ENCODE measurements at regions not wholly inside any gene's neighbourhood (a gene's known extent, or its start where the extent isn't known, plus 50 kb on each side); places are given as distances from the start of the nearest gene placed in this dataset.
A peak's percentile ranks its signal among the peaks of the same experiment; 100 is the strongest.

DNA sequence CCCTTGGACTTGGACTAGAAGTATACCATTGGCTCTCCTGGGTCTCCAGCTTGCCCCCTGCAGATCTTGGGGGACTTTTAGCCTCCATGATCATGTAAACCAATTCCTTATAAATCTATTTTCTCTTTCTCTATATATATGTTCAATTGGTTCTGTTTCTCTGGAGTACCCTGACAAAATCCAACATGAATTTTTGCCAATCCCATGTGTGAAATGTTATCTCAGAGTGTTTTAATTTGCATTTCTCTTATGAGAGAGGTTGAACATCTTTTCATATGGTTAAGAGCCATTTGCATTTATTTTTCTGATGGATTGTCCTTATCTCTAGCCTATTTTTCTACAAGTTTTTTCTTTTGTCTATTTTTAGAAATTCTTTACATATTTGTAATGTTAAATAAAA lies 131.7 kb upstream of the NEO1 start:
- Histone ChIP-seq H3K4me1 (no peaks in the 10 kb centered on the region), H3K4me3 (no peak overlapping the region), H3K27ac (replicated peaks in 1 of 4) (no peak overlapping the region), H3K9me3 (no peaks in the 10 kb centered on the region), H3K36me3 (no peaks in the 10 kb centered on the region), H3K27me3 (no peaks in the 10 kb centered on the region)
- DNase-seq (ENCODE audit: extremely low spot score) = no peak
- intact Hi-C loops (cut with DNase I) = no loop called here
- TF ChIP-seq EP300 (IDR thresholded peaks at IDR 0.05) (no peak), POLR2AphosphoS5 (IDR thresholded peaks at IDR 0.05) (no peak), POLR2A (IDR thresholded peaks at IDR 0.05; ENCODE audit: low read depth) (no peak)
- TF ChIP-seq, protein P1, sequence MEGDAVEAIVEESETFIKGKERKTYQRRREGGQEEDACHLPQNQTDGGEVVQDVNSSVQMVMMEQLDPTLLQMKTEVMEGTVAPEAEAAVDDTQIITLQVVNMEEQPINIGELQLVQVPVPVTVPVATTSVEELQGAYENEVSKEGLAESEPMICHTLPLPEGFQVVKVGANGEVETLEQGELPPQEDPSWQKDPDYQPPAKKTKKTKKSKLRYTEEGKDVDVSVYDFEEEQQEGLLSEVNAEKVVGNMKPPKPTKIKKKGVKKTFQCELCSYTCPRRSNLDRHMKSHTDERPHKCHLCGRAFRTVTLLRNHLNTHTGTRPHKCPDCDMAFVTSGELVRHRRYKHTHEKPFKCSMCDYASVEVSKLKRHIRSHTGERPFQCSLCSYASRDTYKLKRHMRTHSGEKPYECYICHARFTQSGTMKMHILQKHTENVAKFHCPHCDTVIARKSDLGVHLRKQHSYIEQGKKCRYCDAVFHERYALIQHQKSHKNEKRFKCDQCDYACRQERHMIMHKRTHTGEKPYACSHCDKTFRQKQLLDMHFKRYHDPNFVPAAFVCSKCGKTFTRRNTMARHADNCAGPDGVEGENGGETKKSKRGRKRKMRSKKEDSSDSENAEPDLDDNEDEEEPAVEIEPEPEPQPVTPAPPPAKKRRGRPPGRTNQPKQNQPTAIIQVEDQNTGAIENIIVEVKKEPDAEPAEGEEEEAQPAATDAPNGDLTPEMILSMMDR (IDR thresholded peaks at IDR 0.05) = no peak

- no peak overlapping the region for H3K27ac ChIP-seq (replicated peaks in 1 of 4)
- TF ChIP-seq POLR2AphosphoS5 (IDR thresholded peaks at IDR 0.05) = no peak
- TF ChIP-seq, protein P1 (IDR thresholded peaks at IDR 0.05) = no peak
- no peak for TF ChIP-seq POLR2A (IDR thresholded peaks at IDR 0.05; ENCODE audit: low read depth)
- TF ChIP-seq EP300 (IDR thresholded peaks at IDR 0.05) = no peak
Measured at GRCh38 chr15:72919936-72920465, 132.3 kb upstream of the NEO1 start.

DNA sequence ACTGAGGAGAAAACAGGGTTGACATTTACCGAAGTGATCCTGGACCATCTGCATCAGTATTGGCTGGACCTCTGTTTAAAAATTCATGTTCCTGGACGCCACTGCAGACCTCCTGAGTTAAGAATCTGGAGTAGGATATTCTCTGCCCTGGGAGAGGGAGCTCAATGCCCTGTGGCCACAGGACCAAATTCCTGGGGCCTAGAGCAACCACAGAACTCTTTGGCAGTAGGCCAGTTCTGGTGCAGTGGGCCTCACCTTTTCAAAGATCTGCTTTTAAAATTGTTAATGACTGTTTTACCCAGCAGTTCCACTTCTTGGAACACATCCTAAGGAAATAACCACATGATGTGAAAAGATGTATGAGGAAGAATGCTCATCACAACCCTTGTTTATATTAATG lies 133.3 kb upstream of the ADPGK start:
- Histone ChIP-seq H3K4me1 (no peaks in the 10 kb centered on the region), H3K9me3 (no peaks in the 10 kb centered on the region), H3K27ac (replicated peaks in 1 of 4) (no peak overlapping the region), H3K27me3 (no peaks in the 10 kb centered on the region), H3K4me3 (no peak overlapping the region), H3K36me3 (no peaks in the 10 kb centered on the region)
- no peak for DNase-seq (ENCODE audit: extremely low spot score)
- no peak for TF ChIP-seq POLR2A (IDR thresholded peaks at IDR 0.05; ENCODE audit: low read depth)
- TF ChIP-seq POLR2AphosphoS5 (IDR thresholded peaks at IDR 0.05) = no peak
- TF ChIP-seq, protein P1 (IDR thresholded peaks at IDR 0.05) = no peak
- TF ChIP-seq EP300 (IDR thresholded peaks at IDR 0.05) = no peak
- intact Hi-C loops (cut with DNase I) = no loop called here
- 79% methylated on average over 2 of the region's 2 CpGs for WGBS

More at GRCh38 chr15:72919936-72920465, 132.3 kb upstream of the NEO1 start:
- intact Hi-C loops (cut with DNase I) = no loop called here
- Histone ChIP-seq H3K27me3 (no peaks in the 10 kb centered on the region), H3K9me3 (no peaks in the 10 kb centered on the region), H3K36me3 (no peaks in the 10 kb centered on the region), H3K4me1 (no peaks in the 10 kb centered on the region), H3K4me3 (no peak overlapping the region)
- WGBS = 86% methylated on average over 5 of the region's 5 CpGs
- no peak for DNase-seq (ENCODE audit: extremely low spot score)

DNA sequence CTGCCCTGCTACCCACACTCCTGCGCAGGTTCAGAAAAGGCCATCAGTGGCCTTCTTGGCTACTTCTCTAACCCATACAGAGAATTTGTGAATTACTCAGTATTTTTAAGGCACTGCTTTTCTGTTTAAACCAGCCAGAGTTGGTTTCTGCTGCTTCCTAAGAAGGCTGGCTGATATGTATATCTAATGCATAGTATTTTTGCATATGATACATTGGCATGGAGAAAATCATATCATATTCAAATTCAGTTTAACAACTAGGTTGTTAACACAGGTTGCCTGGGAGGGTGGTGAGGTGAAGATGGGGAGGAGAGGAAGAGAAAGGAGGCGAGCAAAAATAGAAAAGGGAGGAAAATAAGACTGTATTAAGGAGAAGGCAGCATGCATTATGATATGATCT lies 132.8 kb upstream of the ADPGK start:
- no peaks in the 10 kb centered on the region for H3K9me3 ChIP-seq
- H3K4me1 ChIP-seq = no peaks in the 10 kb centered on the region
- no peak overlapping the region for H3K4me3 ChIP-seq
- H3K27me3 ChIP-seq = no peaks in the 10 kb centered on the region
- H3K36me3 ChIP-seq = no peaks in the 10 kb centered on the region
- WGBS = 87% methylated on average over 2 of the region's 2 CpGs
- no peak overlapping the region for H3K27ac ChIP-seq (replicated peaks in 1 of 4)
- TF ChIP-seq, protein P1 (IDR thresholded peaks at IDR 0.05) = no peak
- no peak for TF ChIP-seq POLR2AphosphoS5 (IDR thresholded peaks at IDR 0.05)
- no peak for TF ChIP-seq EP300 (IDR thresholded peaks at IDR 0.05)
- no peak for DNase-seq (ENCODE audit: extremely low spot score)
- intact Hi-C loops (cut with DNase I) = no loop called here

DNA sequence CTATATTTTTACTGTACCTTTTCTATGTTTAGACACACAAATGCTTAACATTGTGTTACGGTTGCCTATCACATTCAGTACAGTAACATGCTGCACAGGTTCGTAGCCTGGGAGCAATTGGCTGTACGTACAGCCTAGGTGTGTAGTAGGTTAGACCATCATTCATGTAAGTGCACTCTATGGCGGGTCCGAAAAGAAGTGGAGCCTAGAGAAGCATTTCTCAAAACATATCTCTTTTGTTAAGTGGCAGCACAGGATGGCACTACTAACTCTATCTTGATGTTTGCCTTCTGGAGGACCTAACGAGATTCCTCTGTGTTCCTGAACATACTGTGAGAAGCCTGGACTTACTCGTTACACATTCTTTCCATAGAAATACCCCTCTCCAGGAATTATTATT lies 132.3 kb upstream of the ADPGK start:
- Histone ChIP-seq H3K4me1 (no peaks in the 10 kb centered on the region), H3K36me3 (no peaks in the 10 kb centered on the region), H3K9me3 (no peaks in the 10 kb centered on the region), H3K4me3 (no peak overlapping the region), H3K27ac (replicated peaks in 1 of 4) (no peak overlapping the region), H3K27me3 (no peaks in the 10 kb centered on the region)
- TF ChIP-seq POLR2A (IDR thresholded peaks at IDR 0.05; ENCODE audit: low read depth) (no peak), EP300 (IDR thresholded peaks at IDR 0.05) (no peak), POLR2AphosphoS5 (IDR thresholded peaks at IDR 0.05) (no peak)
- TF ChIP-seq, protein P1 (IDR thresholded peaks at IDR 0.05) = no peak
- peak; percentile 90 for DNase-seq (ENCODE audit: extremely low spot score)
- intact Hi-C loops (cut with DNase I) = no loop called here
- 85% methylated on average over 7 of the region's 7 CpGs for WGBS
